Inflammatory macrophage (primary cell): ENCODE measurements at regions not wholly inside any gene's neighbourhood (a gene's known extent, or its start where the extent isn't known, plus 50 kb on each side); places are given as distances from the start of the nearest gene placed in this dataset.

Experiments used
- DNase-seq, 2 donors: peaks; one replicate each; pipeline ENCODE4 v3.0.0-alpha.2; 2020 to 2022

DNA sequence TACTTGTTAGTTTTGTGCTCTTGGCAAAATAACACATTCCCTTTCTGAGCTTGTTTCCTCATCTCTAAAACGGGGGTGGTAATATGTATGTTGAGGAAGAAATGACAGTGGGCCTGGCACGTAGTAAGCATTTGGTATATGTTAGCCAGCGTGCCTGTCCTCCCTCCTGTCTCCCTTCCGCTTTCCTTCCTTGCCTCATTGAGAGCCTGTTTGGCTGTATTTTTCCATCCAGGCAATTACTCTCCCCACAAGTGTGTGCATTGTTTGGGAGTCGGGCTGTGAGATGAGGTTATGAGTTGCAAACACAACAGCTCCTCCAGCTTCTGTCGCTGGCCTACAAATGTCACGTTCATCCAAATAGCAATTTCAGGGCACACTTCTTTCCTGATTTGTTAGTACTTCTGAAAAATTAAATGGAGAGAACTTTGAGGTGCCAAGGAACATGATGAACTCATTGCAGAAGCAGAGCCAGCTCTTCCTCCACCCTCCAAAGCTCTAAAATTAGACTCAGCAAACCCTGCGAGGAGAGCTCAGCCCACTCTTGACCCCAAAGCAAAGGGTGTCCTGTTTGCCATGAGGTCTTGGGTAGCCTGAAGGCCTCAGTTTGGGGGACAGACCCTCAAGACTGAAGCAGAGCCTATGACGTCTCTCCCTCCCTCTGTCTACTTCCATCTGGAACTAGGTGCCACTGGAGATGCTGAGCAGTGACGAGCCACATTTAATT, 50.7 kb upstream of the TOX2 start:
- DNase-seq, result no peak

DNA sequence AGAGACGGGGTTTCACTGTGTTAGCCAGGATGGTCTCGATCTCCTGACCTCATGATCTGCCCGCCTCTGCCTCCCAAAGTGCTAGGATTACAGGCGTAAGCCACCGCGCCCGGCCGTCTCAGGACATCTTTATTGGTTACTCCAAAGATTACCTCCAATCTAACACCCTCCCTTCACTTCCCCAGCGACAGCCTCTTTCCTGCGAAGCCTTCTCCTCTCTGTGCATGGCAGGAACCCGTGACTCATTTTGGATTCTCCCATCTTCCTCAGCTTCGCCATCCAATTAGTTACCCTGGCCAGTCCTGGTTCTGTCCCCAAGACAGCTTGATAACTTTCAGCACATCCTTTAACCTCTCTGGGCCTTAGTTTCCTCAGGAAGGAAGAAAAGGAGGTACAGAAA, 51.3 kb upstream of the TOX2 start:
- no peak for DNase-seq

DNA sequence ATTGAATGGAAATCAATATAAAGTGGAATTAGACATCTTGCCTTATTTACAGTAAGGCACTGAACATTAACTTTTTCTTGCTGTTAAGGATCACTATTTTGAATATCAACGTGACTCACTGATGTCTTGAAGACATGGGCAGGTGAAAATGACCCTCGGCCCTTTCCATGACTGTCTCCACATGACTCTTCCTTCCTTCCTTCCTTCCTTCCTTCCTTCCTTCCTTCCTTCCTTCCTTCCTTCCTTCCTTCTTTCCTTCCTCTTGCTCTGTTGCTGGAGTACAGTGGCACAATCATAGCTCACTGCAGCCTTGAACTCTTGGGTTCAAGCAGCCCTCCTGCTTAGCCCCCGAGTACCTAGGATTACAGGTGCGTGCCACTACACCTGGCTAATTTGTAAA, 52.2 kb upstream of the TOX2 start:
- DNase-seq, result no peak

DNA sequence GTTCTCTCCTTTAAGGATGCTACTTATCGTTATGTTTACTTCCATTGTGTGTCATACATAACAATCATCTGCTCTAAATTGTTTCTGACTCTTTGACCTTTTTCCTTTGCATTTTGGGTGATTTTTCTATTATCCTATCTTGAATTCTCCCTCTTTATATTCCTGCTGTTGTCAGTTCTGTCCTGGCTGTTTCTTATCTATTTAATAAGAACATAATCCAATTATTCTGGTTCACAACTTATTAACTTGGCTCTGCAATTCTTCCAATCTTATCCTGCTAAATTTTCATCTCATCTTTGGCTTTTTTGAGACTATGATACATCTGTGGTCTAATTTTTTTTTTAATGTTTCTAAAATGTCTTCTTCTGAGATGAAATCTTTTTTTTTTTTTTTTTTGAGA, 54.7 kb upstream of the TOX2 start:
- no peak for DNase-seq

DNA sequence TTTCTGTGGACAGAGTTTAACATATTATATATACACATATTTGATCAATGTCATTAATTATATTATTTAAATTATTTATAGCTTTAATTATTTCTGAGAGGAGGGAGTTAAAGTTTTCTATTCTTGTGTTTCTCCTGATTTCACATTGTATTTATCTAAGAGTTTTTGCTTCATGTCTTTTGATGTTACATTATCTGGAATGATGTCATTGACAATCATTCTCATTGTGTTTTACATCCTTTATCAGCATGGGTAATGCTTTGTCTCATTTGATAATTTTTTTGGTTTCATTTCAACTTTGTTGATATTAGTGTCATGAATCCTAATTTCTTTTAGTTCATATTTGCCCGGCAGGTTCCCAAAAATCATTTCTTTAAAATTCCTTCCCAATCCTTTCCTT, 56.7 kb upstream of the TOX2 start:
- DNase-seq, result no peak

DNA sequence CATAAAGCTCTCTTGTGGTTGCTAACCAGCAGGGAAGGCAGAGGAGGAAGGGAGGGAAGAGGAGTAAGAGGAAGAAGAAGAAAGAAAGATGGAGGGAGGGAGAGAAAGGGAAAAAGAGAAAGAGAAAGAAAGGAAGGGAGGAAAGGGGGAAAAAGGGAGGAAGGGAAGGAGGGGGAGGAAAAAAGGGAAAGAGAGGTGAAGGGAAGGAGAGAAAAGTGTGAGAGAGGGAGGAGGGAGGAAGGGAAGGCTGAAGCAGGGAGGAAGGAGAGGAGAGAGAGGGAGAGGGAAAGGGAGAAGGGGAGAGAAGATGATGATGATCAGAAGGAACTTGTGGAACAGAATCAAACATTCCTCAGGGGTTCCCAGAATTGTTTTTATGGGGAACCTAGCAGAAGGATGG, 57.5 kb upstream of the TOX2 start:
- DNase-seq, result no peak

DNA sequence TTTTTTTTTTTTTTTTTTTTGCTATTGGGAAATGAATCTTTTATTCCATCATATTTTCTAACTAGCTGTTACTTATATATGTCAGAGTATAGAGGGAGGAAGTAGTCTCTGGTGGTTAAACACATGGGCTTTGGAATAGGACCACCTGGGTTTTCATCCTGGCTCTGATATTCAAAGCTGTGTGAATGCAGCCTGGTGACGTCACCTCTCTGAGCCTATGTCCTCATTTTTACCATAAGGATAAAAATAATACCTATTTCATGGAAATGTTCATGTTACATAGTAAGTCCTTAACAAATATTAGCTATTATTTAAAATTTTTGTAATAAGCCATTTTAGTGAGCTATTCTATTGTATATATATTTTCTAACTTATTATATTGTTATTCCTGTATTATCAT, 58.8 kb upstream of the TOX2 start:
- no peak for DNase-seq

DNA sequence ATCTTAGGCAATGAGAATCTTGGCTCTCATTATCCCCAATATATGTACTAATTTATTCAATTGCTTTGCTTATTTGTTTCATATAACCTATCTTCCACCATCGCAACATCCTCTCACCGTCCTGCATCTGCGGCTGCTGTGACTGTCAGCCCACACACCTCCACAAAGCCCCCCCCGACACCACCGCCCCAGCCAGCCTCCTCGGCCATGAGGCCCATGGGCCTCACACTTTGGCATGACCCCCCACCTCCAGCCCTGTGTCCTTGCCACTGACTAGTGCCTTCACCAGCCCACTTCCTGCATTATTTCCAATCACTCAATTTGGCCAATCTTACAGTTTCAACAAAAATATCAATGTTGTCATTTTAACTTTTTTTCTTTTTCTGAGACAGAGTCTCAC, 60.7 kb upstream of the TOX2 start:
- DNase-seq, result no peak

DNA sequence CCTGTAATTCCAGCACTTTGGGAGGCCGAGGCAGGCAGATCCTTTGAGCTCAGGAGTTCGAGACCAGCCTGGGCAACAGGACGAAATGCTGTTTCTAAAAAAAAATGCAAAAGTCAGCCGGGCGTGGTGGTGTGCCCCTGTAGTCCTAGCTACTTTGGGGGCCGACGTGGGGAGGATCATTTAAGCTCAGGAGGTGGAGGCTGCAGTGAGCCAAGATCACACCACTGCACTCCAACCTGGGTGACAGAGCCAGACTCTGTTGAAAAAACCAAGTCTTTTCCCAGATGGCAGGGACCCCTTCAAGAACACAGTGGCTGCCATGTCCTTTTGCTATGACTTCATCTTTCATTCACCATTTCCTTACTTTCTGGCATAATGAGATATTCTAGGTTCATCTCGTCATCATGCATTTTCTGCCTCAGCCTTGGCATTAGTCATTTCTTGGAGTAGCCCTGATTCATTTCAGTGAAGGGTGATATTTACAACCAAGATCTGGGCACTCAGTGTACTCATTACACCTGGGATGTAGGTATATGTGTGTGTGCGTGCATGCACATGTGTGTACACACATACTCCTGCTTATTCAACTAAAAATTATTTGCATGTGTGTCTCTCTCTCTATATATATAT, 61.4 kb upstream of the TOX2 start:
- DNase-seq, result no peak

DNA sequence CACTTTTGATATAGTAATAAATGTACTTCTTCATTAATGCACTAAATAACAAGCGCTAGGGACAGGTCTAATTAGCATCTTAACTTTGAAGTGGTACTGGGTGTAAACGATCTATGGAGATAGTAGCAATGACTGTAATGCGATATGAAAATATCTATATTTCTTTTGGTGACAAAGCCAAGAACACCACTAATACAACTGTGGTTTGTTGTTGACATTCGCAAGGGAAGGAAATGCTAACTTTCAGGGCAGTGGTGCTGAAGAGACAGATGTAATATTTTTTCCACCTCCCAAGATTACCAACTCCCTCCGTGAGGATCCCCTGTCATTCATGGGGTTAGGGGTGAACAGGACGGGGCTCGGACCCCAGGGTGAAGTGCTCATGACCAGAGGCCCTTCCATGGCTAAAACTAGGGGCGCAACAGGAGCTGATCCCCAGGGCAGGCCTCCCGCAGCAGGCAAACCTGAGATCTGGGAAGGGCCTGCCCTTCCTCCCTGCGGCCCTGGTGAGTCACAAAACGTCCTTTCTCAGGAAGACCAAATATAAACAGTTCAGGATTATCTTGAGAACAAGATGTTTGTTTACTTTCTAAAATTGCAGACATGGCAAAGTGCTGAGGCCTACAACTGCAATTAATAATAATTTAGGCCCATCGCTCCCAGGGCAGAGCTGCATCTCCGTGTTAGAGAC, 65.0 kb upstream of the TOX2 start:
- no peak for DNase-seq

DNA sequence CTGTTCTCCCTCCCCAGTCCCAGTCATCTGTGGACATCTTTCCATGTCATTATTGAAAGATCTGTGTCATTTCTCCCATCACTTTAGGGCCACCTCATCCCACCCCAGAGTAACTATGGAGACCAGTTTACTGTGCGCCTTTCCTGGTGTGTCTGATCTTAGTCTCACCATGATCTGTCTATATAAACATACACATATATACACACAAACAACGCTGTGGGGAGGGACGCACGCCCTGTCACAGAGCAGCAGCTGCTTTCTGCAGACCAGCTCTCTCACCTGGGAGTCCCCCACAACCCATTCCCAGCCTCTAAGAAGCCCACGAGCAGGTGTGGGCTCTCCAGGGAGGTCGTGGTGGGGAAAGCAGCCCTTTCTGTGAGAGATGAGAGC, 68.1 kb upstream of the TOX2 start:
- no peak for DNase-seq

DNA sequence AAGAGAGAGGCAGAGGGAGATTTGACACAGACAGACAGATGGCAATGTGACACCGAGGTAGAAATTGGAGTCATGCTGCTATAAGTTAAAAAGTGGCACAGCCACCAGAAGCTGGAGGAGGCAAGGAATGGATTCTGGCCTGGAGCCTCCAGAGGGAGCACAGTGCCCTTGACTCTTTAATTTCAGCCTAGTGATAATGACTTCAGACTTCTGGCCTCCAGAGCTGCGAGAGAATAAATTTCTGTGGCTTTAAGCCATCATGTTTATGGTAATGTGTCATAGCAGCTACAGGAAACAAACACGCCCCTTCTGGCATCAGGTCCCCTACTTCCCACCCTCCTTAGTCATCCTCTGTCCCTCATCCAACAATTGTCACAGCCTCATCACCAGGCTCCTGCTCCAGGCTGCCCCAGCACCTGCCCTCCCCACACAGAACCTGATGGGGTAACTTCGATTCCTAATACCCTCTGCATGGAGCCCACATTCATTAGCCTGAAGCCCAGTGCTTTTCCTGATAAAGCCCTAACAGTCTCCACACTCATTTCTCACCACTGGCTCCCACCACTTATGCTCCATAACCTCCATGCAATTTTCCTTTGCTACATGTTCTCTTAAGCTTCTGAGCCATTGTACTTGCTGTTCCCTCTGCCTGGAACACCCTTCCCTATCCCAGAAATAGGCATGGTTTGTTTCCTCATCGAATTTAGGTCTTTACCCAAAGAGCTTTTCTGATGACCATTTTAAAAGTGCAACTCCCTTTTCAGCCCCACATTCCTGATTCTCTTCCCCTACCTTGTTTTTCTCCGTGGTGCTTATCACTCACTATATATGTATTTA, 69.7 kb upstream of the TOX2 start:
- DNase-seq, result peak in 1 of 2 donors; percentile 2

DNA sequence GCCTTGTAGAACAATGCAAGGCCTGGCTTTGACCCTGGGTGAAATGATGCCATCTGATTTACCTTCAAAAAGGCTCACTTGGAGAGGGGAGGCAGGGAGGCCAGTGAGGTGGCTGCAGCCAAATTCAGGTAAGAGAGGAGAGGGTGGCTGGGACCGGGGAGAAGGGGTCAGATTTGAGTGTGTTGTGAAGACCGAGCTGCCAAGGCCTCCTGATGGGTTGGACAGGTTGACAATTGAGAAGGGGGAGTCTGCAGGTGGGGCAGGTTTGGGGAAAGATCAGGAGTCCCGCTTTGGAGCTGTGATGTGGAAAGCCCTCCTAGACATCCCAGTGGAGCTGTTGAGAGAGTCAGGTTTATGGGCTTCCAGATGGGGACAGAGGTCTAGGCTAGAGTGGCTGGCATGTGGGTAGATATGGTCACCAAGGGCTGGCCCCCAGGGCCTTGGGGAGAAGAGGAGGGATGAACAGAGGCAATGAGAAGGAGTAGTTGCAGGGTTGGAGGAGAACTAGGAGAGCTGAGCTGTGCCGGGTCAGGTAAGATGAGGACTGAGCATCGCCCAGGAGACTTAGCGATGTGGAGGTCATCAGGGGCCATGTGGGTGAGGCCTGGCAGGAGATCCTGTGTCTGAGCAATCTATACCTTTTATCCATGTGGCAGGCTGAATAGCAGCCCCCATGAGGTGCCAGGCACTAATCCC, 70.5 kb upstream of the TOX2 start:
- no peak for DNase-seq

DNA sequence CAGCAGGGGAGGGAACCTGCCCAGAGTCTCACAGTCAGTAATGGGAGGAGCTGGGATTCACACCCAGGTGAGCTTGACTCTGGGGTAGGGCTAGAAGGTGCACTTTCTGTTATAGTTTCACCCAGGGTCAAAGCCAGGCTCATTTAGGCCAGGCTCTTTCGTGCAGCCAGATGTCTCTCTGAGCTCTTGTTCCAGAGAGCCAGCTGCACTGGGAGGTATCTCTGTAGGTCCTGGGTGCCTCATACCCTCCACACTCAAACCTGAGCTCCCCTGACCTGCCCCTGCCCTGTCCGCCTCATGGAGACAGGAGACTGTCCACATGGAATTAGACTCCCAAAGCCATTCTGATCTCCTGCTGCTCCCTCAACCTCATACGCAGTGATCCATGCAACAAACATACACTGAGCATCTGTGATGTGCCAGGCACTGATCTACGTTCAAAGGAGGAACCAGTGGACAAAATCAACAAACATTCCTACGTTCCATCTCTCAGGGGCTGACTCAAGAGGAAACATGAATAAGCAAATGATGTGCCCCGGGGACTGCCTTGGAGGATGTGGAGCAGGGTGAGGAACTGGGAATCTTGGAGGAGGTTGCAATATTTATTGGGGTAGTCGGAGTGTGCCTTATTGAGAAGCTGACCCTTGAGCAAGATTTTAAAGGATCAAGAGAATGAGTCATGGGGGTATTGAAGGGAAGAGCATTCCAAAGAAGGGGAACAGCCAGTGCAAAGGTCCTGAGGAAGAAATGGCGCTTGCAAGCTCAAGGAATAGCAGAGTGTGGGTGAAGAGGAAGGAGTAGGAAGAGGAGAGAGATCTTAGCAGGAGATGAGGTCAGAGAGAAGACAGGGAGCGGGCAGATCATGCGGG, 71.3 kb upstream of the TOX2 start:
- peak; percentile 11 to 27 for DNase-seq

DNA sequence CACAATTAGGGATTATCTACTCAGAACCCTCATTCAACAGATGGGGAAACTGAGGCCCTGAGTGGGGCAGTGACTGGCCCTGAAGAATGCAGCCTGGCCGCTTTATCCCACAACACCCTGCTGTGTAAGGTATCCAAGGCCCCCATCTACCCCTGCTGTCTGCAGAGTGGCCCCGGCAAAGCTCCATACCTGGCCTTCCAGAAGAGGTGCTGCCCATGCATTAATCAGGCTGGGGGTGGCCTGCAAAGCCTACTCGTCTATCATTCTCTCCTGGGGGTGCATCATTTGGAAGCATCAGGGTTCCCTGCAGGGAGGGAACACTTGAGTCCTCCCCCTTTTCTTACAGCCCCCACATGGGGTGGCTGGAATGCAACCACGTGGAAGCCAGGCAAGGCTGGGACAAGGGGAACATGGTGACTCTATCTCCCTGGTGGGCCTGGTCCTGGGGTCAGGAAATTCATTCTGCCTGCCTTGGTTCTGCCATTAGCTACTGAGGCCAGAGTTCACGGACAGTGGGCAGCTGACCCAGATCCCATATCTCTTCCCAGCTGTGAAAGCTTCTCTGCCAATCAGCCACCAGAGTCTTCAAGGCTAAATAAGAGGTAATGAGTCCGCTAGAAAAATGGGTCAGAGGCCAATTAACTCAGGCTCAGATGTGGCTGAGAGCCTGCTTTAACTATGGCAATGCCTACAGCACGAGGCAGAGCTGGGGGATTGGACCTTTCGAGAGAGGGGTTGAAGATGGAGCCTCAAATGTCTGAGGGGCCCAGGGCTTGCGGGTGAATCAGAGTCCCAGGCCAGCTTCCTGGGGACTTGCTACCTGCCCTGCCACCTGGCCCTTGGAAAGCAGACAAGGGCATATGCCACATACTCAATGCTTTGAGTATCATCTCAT, 72.3 kb upstream of the TOX2 start:
- DNase-seq, result no peak

DNA sequence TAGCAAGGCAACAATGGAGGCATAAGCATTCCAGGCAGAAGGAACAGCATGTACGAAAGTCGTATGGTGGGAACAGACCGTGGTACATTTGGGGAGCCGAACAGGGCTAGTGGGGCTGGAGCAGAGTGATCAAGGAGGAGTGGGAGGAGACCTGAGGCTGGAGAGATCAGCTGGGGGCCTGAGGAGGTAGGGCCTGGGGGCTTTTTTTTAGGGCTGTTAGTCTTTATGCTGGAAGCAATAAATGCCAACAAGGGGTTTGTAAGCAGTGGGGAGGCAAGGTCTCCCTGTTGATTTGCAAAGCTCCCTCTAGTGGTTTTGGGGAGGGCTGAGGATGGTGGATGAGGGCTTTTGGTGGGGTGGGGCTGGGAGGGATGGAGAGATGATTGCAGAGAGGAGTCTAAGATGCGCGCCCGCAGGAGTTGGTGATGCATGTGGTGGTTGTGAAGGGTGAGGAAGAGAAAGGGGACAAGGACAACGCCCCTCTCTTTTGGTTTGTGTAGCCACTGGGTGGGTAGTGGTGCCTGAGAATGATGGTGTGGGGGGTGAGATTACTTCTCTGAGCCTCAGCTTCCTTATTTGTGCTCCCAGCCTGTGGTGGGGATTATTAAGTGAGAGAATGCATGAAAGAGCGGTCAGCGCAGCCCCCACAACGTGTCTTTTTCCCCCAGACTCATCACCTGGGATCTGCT, 74.1 kb upstream of the TOX2 start:
- DNase-seq, result no peak

DNA sequence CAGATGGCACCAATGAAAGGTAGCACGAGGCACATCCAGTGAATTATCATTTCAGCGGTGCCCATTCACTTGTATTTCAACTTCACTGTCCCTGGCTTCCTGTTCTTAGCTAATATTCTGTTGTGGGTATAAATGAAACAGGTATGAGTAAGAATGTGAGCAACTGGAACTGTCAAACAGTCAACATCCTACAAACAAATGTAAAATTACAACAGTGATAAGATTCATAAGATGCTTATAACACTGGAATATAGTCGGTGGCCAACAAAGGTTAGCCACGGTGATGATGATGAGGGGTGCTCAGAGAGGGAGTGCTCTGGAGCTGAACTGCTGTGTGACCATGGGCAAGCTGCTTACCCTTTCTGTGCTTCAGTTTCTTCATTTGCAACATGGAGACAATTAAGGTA, 74.9 kb upstream of the TOX2 start:
- no peak for DNase-seq

DNA sequence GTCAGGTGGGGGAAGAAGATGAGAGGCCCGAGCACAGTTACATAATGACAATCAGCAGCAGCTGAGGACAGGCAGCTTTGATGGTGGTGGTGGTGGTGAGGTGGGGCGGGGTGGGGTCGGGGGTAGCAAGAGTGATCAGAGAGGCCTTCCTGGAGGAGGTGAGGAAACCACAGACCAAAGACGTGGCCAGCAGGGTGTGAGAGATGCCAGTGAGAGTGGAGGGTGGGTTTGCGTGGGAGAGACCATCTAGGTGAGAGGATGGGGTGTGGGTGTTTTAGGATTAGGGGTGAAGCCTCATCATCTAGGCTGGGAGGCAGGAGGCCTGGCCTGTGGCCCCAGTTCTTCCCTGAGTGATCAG, 76.0 kb upstream of the TOX2 start:
- DNase-seq, result no peak

DNA sequence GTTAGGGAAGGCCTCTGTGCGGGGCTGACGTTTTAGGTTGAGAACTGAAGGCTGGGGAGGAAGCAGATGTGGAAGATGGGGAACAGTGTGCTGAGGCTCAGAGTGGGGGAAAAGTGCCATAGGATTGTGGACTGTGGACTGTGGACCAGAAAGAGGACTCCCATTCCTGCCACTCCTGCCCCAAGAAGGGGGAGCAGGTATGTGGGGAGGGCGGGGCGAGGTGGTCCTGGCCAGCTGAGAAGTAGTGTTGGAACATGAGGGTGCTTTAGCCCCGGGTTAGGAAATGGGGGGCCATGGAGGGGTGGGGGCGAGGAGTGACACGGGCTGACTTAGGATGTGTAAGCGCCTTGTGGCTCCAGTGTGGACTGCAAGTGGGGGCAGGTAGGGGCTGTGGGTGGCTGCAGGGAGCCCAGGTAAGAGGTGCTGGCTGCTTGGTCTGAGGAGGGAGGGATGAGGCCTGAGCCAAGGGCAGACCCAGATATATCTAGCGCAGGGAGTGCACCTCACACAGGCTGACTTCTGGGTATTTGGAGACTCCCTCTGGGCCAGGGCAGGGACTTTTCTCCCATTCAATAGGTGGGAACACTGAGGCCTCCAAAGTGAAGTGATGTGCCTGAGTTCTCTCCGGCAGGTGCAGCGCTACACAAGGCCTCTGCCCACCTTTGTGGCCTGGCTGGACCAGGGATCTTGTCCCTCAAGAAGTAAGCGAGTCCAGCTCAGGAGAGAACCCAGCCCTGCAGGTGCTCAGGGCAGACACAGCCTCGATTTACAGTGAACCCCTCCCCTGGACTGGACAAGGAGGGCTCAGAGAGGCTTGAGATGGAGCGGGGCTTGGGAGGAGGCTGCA, 76.6 kb upstream of the TOX2 start:
- no peak for DNase-seq
